ENCODE measurements at regions not wholly inside any gene's neighbourhood (a gene's known extent, or its start where the extent isn't known, plus 50 kb on each side); places are given as distances from the start of the nearest gene placed in this dataset.

DNA sequence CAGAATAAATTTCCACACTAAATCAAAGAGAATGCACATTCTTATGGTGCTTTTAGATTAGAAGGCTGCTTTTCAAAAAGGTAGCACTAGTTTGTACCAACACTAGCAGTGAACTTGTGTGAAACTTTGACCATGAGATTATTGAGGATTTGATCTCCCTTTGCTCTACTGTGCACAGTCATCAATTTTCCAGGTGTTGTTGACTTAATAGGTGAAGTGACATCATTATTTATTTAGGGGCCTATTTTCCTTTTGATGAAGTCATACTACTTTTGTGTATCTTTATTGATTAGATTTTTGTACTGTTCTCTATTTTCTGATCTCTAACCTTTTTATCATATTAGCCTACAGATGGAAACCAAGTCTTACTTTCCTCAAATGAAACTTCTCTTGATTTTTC lies 507.9 kb upstream of the LCORL start:
- no peak overlapping the region for H3K4me3 ChIP-seq (ENCODE audit: low read length in 3 of 3)
- TF ChIP-seq, protein P1, sequence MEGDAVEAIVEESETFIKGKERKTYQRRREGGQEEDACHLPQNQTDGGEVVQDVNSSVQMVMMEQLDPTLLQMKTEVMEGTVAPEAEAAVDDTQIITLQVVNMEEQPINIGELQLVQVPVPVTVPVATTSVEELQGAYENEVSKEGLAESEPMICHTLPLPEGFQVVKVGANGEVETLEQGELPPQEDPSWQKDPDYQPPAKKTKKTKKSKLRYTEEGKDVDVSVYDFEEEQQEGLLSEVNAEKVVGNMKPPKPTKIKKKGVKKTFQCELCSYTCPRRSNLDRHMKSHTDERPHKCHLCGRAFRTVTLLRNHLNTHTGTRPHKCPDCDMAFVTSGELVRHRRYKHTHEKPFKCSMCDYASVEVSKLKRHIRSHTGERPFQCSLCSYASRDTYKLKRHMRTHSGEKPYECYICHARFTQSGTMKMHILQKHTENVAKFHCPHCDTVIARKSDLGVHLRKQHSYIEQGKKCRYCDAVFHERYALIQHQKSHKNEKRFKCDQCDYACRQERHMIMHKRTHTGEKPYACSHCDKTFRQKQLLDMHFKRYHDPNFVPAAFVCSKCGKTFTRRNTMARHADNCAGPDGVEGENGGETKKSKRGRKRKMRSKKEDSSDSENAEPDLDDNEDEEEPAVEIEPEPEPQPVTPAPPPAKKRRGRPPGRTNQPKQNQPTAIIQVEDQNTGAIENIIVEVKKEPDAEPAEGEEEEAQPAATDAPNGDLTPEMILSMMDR (IDR thresholded peaks at IDR 0.05; ENCODE audit: borderline replicate concordance, extremely low read depth, insufficient read depth): no peak

DNA sequence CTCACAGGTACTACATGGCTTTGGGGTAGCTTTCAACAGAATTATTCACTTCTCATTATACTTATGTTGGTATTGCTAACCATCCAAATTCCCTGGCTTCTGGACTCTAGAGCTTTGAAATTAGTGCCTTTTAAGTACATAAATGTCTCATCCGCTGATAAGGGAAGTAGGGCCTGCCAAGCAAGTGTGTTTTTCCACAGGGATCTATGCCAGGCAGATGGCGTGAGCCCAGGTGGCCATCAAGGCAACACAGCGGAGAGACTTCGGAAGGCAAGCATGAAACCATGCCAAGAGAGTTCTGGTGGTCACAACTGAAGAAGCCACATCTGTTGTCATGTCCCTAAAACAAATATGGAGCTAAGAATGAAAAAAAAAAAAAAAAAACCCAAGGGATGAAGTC lies 503.1 kb upstream of the LCORL start:
- no peak overlapping the region for H3K27ac ChIP-seq (ENCODE audit: low read depth in 2 of 2, low read length in 2 of 2)
- TF ChIP-seq, protein P1 (IDR thresholded peaks at IDR 0.05; ENCODE audit: borderline replicate concordance, extremely low read depth, insufficient read depth): no peak
- DNase-seq (no peak), FAIRE-seq (no peak)
- H3K36me3 ChIP-seq (ENCODE audit: control insufficient read depth in 2 of 3, insufficient read depth in 3 of 3, low read length in 3 of 3): no peaks in the 10 kb centered on the region
- intact Hi-C loops (cut with DNase I): no loop called here
- H3K9ac ChIP-seq (ENCODE audit: low read length in 3 of 3): no peak overlapping the region
- H3K4me3 ChIP-seq (ENCODE audit: low read length in 3 of 3): no peak overlapping the region
- no peaks in the 10 kb centered on the region for H3K9me3 ChIP-seq (ENCODE audit: control insufficient read depth in 2 of 3, insufficient read depth in 1 of 3, low read length in 3 of 3)
- H3K27me3 ChIP-seq (ENCODE audit: control insufficient read depth, insufficient read depth, low read length): no peaks in the 10 kb centered on the region
- no peaks in the 10 kb centered on the region for H3K4me1 ChIP-seq (ENCODE audit: control insufficient read depth in 2 of 3, insufficient read depth in 2 of 3, low read depth in 1 of 3, low read length in 3 of 3)

More for the DNA sequence above, 507.9 kb upstream of the LCORL start:
- Histone ChIP-seq H3K36me3 (ENCODE audit: control insufficient read depth in 2 of 3, insufficient read depth in 3 of 3, low read length in 3 of 3) (no peaks in the 10 kb centered on the region), H3K9ac (ENCODE audit: low read length in 3 of 3) (no peak overlapping the region), H3K27ac (ENCODE audit: low read depth in 2 of 2, low read length in 2 of 2) (no peak overlapping the region), H3K27me3 (ENCODE audit: control insufficient read depth, insufficient read depth, low read length) (no peaks in the 10 kb centered on the region), H3K4me1 (ENCODE audit: control insufficient read depth in 2 of 3, insufficient read depth in 2 of 3, low read depth in 1 of 3, low read length in 3 of 3) (no peaks in the 10 kb centered on the region), H3K9me3 (ENCODE audit: control insufficient read depth in 2 of 3, insufficient read depth in 1 of 3, low read length in 3 of 3) (no peaks in the 10 kb centered on the region)
- no peak for FAIRE-seq
- DNase-seq: no peak
- intact Hi-C loops (cut with DNase I): no loop called here

DNA sequence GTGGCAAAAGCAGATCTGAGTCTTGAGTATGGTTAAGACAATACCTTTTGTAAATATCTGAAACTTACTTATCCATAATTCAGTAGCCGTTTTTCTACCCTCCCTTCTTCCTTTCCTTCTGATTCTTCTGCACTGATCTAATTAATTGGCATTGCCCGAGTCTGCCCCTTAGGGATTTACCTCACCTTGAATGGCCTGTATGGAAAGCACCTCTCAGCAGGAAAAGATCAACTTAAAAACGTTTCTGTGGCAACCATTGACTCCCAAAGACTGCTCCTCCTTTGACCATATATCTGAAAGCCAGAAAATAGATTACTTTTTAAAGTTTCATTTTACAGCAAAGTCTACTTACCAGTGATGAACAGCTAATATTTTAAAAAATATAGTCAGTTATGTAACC lies 496.5 kb upstream of the LCORL start:
- FAIRE-seq (no peak), DNase-seq (no peak)
- H3K4me3 ChIP-seq (ENCODE audit: low read length in 3 of 3): no peak overlapping the region
- no peak overlapping the region for H3K9ac ChIP-seq (ENCODE audit: low read length in 3 of 3)
- no peaks in the 10 kb centered on the region for H3K36me3 ChIP-seq (ENCODE audit: control insufficient read depth in 2 of 3, insufficient read depth in 3 of 3, low read length in 3 of 3)
- TF ChIP-seq, protein P1 (IDR thresholded peaks at IDR 0.05; ENCODE audit: borderline replicate concordance, extremely low read depth, insufficient read depth): no peak
- no peak overlapping the region for H3K27ac ChIP-seq (ENCODE audit: low read depth in 2 of 2, low read length in 2 of 2)
- intact Hi-C loops (cut with DNase I): no loop called here
- H3K27me3 ChIP-seq (ENCODE audit: control insufficient read depth, insufficient read depth, low read length): no peaks in the 10 kb centered on the region
- no peaks in the 10 kb centered on the region for H3K4me1 ChIP-seq (ENCODE audit: control insufficient read depth in 2 of 3, insufficient read depth in 2 of 3, low read depth in 1 of 3, low read length in 3 of 3)
- no peaks in the 10 kb centered on the region for H3K9me3 ChIP-seq (ENCODE audit: control insufficient read depth in 2 of 3, insufficient read depth in 1 of 3, low read length in 3 of 3)

DNA sequence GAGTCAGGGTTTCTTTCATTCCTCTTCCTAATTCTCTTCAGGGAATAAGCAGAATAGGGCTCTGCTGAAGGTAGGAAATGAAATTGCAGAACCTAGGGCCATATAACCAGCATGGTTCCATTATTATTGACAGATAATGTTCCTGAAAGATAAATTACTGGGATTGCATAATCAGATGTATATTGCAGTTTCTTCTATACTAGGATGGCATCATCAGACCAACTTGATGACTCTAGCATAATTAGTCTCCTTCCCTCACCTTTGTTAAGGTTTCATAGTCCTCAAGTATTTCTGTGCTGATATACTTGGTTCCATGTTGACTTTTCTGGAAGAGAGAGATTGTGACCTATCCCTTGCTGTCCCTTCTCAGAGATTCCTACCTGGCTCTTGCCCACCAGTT lies 492.3 kb upstream of the LCORL start:
- intact Hi-C loops (cut with DNase I): no loop called here
- H3K4me3 ChIP-seq (ENCODE audit: low read length in 3 of 3): no peak overlapping the region
- no peaks in the 10 kb centered on the region for H3K36me3 ChIP-seq (ENCODE audit: control insufficient read depth in 2 of 3, insufficient read depth in 3 of 3, low read length in 3 of 3)
- no peak overlapping the region for H3K27ac ChIP-seq (ENCODE audit: low read depth in 2 of 2, low read length in 2 of 2)
- TF ChIP-seq, protein P1 (IDR thresholded peaks at IDR 0.05; ENCODE audit: borderline replicate concordance, extremely low read depth, insufficient read depth): no peak
- H3K4me1 ChIP-seq (ENCODE audit: control insufficient read depth in 2 of 3, insufficient read depth in 2 of 3, low read depth in 1 of 3, low read length in 3 of 3): no peaks in the 10 kb centered on the region
- H3K9ac ChIP-seq (ENCODE audit: low read length in 3 of 3): no peak overlapping the region
- no peak for DNase-seq
- H3K27me3 ChIP-seq (ENCODE audit: control insufficient read depth, insufficient read depth, low read length): no peaks in the 10 kb centered on the region
- FAIRE-seq: no peak
- no peaks in the 10 kb centered on the region for H3K9me3 ChIP-seq (ENCODE audit: control insufficient read depth in 2 of 3, insufficient read depth in 1 of 3, low read length in 3 of 3)

All from kidney (tissue), 13 donors.